CD8-positive, alpha-beta memory T cell (primary cell): ENCODE measurements at regions not wholly inside any gene's neighbourhood (a gene's known extent, or its start where the extent isn't known, plus 50 kb on each side); places are given as distances from the start of the nearest gene placed in this dataset.
"Not testable (repeated sequence)": the region's sequence is repeated elsewhere in the genome, so short reads cannot be mapped to it uniquely, and the experiment has no call there.

Experiments
- CTCF ChIA-PET: fragments of 350-600 bp; sonication (Branson Sonifier 250); formaldehyde crosslinking; loops from one replicate; lab custom pipeline; 2021; ENCODE audit warnings: antibody characterized with exemption; lab: Charles Lee
- POLR2A ChIA-PET: fragments of 350-600 bp; sonication (Branson Sonifier 250); formaldehyde crosslinking; loops from one replicate; lab custom pipeline; 2021; ENCODE audit warnings: antibody characterized with exemption; lab: Charles Lee
- DNase-seq, 5 donors: peaks; one replicate each; pipeline versions ENCODE4 v3.0.0 to v3.0.0-alpha.2; 2020 to 2022; ENCODE audit warnings: mixed read lengths in 1 of 5
- H3K27ac ChIP-seq: one replicate; pipeline ENCODE4 v1.7.0; 2013; ENCODE audit warnings: low read depth, mild to moderate bottlenecking, low read length, moderate library complexity
- H3K27me3 ChIP-seq: 2 replicates; pipeline ENCODE4 v1.7.0; 2013; ENCODE audit warnings: low read length, mild to moderate bottlenecking; ENCODE audit not compliant: insufficient read depth, poor library complexity, severe bottlenecking
- H3K36me3 ChIP-seq: 2 replicates; pipeline ENCODE4 v1.7.0; 2013; ENCODE audit warnings: mild to moderate bottlenecking, low read length, moderate library complexity; ENCODE audit not compliant: insufficient read depth
- H3K4me1 ChIP-seq: 2 replicates; pipeline ENCODE4 v1.7.0; 2013; ENCODE audit warnings: mild to moderate bottlenecking, low read length, moderate library complexity; ENCODE audit not compliant: insufficient read depth
- H3K4me3 ChIP-seq: 2 replicates; pipeline ENCODE4 v1.7.0; 2013; ENCODE audit warnings: mild to moderate bottlenecking, low read length
- H3K9me3 ChIP-seq: 2 replicates; pipeline ENCODE4 v1.7.0; 2013; ENCODE audit warnings: mild to moderate bottlenecking, low read length
- H3K27ac Mint-ChIP-seq, 8 donors: one replicate each; pipeline ENCODE4 v1.8.0; 2020 to 2021; ENCODE audit warnings: mixed read lengths in 8 of 8, mild to moderate bottlenecking in 6 of 8, inconsistent platforms in 3 of 8, moderate library complexity in 3 of 8
- H3K27me3 Mint-ChIP-seq, 2 donors: one replicate each; pipeline ENCODE4 v1.8.0; 2020 to 2021; ENCODE audit warnings: mixed read lengths in 2 of 2, mild to moderate bottlenecking in 1 of 2, moderate library complexity in 1 of 2
- H3K36me3 Mint-ChIP-seq, 3 donors: one replicate each; pipeline ENCODE4 v1.8.0; 2020 to 2021; ENCODE audit warnings: mixed read lengths in 3 of 3, inconsistent platforms in 1 of 3, mild to moderate bottlenecking in 1 of 3
- H3K4me1 Mint-ChIP-seq, 3 donors: one replicate each; pipeline ENCODE4 v1.8.0; 2020 to 2021; ENCODE audit warnings: mixed read lengths in 3 of 3, inconsistent platforms in 1 of 3, mild to moderate bottlenecking in 1 of 3
- H3K4me3 Mint-ChIP-seq, 7 donors: one replicate each; pipeline ENCODE4 v1.8.0; 2020 to 2021; ENCODE audit warnings: mixed read lengths in 7 of 7, mild to moderate bottlenecking in 6 of 7, moderate library complexity in 4 of 7, inconsistent platforms in 2 of 7
- H3K9me3 Mint-ChIP-seq, 5 donors: one replicate each; pipeline ENCODE4 v1.8.0; 2020 to 2022; ENCODE audit warnings: mixed read lengths in 5 of 5, mild to moderate bottlenecking in 3 of 5, moderate library complexity in 2 of 5, inconsistent platforms in 1 of 5

- no peak overlapping the region for H3K4me3 Mint-ChIP-seq
- Histone ChIP-seq H3K4me3 (no peak overlapping the region), H3K27ac (no peak overlapping the region), H3K4me1 (no peaks in the 10 kb centered on the region), H3K36me3 (no peaks in the 10 kb centered on the region), H3K27me3 (no peaks in the 10 kb centered on the region), H3K9me3 (no peaks in the 10 kb centered on the region)
- H3K4me1 Mint-ChIP-seq: no peaks in the 10 kb centered on the region
- ChIA-PET CTCF (no interaction called here), POLR2A (no interaction called here)
- DNase-seq: no peak
- H3K36me3 Mint-ChIP-seq: no peaks in the 10 kb centered on the region
- H3K27ac Mint-ChIP-seq: peak overlapping the region in 1 of 8 donors; percentile 59
- no peaks in the 10 kb centered on the region for H3K27me3 Mint-ChIP-seq
- H3K9me3 Mint-ChIP-seq: peaks cover 0 to 10% (median 6%) of the 10 kb centered on the region in 5 donors
Observed at GRCh38 chr17:21756856-21757619, 64.7 kb downstream of the KCNJ18 start.

- H3K27ac Mint-ChIP-seq, H3K36me3 Mint-ChIP-seq: not testable (repeated sequence)
- peaks cover 0 to 18% (median 6%) of the 10 kb centered on the region in 5 donors for H3K9me3 Mint-ChIP-seq
Observed at GRCh38 chr17:21759636-21760035, 67.3 kb downstream of the KCNJ18 start.

DNA sequence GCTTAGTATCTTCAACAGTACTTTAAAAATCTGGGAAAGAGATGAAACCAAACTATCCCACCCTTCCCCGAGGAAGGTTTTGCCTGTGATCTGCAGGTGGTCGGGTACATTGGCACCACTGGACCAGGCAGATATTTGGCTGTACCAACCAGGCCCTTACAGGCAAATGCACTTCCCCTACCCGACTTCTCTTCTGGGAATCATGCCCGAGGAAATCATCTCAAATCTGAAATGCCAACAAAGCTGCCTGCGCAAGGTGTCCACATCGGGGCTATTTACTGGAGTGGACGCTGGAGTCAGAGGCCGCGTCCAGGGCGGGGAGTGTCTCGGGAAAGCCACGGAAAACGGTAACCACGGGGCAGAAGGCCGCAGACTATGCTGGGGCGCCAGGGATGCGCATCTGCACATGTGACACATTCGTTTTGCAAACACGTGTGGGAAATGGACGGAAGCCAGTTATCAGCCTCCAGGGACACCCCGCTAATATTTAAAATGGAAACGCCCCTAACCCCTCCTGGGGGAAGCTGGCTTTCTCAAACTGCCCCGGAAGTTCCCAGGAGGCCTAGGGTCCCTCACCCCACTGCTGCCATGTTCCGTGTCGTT is 71.5 kb downstream of the KCNJ18 start:
- H3K27ac ChIP-seq, DNase-seq, H3K36me3 ChIP-seq, H3K27me3 ChIP-seq, CTCF ChIA-PET, H3K4me3 ChIP-seq, H3K9me3 ChIP-seq, H3K4me3 Mint-ChIP-seq, H3K4me1 Mint-ChIP-seq, H3K4me1 ChIP-seq, H3K27me3 Mint-ChIP-seq, H3K27ac Mint-ChIP-seq, H3K36me3 Mint-ChIP-seq, POLR2A ChIA-PET: not testable (repeated sequence)
- H3K9me3 Mint-ChIP-seq: peaks cover 0 to 17% (median 8%) of the 10 kb centered on the region in 5 donors

More at GRCh38 chr17:21759636-21760035, 67.3 kb downstream of the KCNJ18 start:
- DNase-seq, H3K27ac ChIP-seq, H3K4me3 Mint-ChIP-seq, H3K4me1 ChIP-seq, H3K9me3 ChIP-seq, H3K4me3 ChIP-seq, H3K36me3 ChIP-seq, POLR2A ChIA-PET, H3K27me3 Mint-ChIP-seq, H3K27me3 ChIP-seq, H3K4me1 Mint-ChIP-seq, CTCF ChIA-PET: not testable (repeated sequence)

DNA sequence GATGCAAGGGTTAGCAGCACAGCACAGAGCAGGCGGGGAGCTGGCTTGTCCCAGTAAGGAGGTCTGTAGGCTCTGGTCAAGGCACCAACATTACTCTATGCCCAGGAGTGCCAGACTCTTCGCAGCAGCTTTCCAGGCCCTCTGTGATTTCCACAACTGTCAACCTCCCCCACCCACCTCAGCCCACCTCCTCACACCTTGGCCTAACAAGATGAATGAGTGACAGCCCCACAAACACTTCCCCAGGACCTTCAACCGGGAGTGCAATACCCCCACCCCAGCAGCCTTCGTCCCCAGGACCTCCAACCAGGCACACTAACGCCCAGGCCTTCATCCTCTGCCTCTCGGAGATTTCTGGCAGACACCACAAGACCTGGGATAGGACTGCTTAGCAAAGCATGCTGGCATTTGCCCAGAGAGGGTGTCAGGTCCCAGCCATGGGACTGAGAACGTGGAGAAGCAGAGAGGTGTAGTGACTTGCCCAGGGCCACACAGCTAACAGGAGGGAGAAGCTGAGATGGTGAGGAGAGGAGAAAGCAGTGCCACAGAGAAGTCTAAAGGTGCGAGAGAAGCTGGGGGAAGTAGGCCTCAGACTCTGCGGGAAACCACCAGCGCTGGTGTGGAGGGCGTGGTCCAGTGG is 73.4 kb downstream of the KCNJ18 start:
- H3K27me3 ChIP-seq, CTCF ChIA-PET, DNase-seq, H3K4me3 Mint-ChIP-seq, H3K27ac ChIP-seq, POLR2A ChIA-PET, H3K4me1 Mint-ChIP-seq, H3K27me3 Mint-ChIP-seq, H3K36me3 ChIP-seq, H3K4me3 ChIP-seq, H3K9me3 ChIP-seq, H3K4me1 ChIP-seq, H3K36me3 Mint-ChIP-seq: not testable (repeated sequence)
- Mint-ChIP-seq H3K27ac (peak overlapping the region in 1 of 8 donors; percentile 26), H3K9me3 (peaks cover 0 to 14% (median 8%) of the 10 kb centered on the region in 5 donors)

- H3K27me3 ChIP-seq, DNase-seq, H3K4me3 ChIP-seq, H3K36me3 Mint-ChIP-seq, H3K36me3 ChIP-seq, POLR2A ChIA-PET, H3K27ac ChIP-seq, H3K4me3 Mint-ChIP-seq, H3K4me1 Mint-ChIP-seq, H3K4me1 ChIP-seq, H3K27me3 Mint-ChIP-seq, H3K27ac Mint-ChIP-seq, H3K9me3 ChIP-seq, CTCF ChIA-PET: not testable (repeated sequence)
- H3K9me3 Mint-ChIP-seq: peaks cover 0 to 14% (median 8%) of the 10 kb centered on the region in 5 donors
Observed at GRCh38 chr17:21766565-21766964, 74.2 kb downstream of the KCNJ18 start.

DNA sequence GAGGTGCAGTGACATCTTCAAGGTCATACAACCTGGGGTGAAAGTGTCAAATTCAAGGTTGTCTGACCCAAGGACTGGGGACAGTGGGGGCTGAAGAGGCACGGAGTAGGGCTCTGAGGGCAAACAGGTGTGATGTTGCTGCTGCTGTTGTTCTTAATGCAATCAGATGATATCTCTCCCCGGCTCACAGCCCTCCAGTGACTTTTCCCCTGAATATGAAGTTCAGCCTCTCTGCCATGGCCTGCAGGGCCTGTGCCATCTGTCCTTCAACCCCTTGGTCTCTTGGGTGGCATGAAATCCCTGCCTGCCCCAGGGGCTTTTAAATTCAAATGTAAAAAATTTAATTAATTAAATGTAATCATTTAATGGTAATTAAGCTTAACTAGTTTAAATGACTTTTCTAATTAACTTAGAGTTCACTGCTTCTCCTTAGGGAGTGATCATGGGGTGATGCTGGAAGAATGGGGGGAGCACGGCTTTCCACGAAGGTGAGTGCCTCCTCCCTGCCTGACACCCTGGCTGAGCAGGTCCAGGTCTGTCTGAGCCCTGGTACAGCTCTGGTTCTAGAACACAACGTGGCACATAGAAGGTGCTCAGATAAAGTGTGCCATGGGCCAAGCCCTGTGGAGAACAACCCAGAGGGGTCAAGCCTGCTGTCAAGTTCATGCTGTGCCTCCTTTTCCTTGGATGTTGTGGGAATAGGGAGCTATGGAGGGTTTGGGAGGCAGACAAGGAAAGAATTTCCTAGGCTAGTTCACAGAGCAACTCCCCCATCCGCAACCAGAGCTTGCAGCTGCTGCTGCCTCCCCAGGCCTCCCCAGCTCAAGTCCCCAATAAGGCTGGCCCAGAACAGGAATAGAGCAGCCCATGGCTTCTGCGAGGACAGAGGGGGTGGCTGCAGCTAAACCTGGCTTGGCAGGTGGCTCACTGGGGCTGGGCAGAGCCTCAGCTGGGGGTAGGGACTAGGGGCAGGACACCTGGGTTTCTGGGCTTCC is 75.1 kb downstream of the KCNJ18 start:
- H3K27ac ChIP-seq, H3K9me3 ChIP-seq, POLR2A ChIA-PET, H3K4me3 ChIP-seq, DNase-seq, H3K36me3 ChIP-seq, H3K27me3 Mint-ChIP-seq, H3K4me1 ChIP-seq, H3K27ac Mint-ChIP-seq, H3K27me3 ChIP-seq, H3K4me3 Mint-ChIP-seq, CTCF ChIA-PET, H3K36me3 Mint-ChIP-seq, H3K4me1 Mint-ChIP-seq: not testable (repeated sequence)
- H3K9me3 Mint-ChIP-seq: peaks cover 0 to 14% (median 8%) of the 10 kb centered on the region in 5 donors

- H3K27me3 ChIP-seq, H3K4me1 Mint-ChIP-seq: not testable (repeated sequence)
Observed at GRCh38 chr17:21768244-21768643, 75.9 kb downstream of the KCNJ18 start.

More at GRCh38 chr17:21768244-21768643, 75.9 kb downstream of the KCNJ18 start:
- POLR2A ChIA-PET, H3K4me3 Mint-ChIP-seq, H3K9me3 ChIP-seq, CTCF ChIA-PET, H3K27ac Mint-ChIP-seq, H3K27me3 Mint-ChIP-seq, H3K36me3 Mint-ChIP-seq, H3K4me1 ChIP-seq, H3K36me3 ChIP-seq, DNase-seq, H3K27ac ChIP-seq, H3K4me3 ChIP-seq: not testable (repeated sequence)
- H3K9me3 Mint-ChIP-seq: peaks cover 0 to 14% (median 8%) of the 10 kb centered on the region in 5 donors
